ENCODE measurements at regions not wholly inside any gene's neighbourhood (a gene's known extent, or its start where the extent isn't known, plus 50 kb on each side); places are given as distances from the start of the nearest gene placed in this dataset.

GRCh38 chr1:58395355-58395754 is 151.2 kb downstream of the OMA1 start:
- TF ChIP-seq EZH2 (IDR thresholded peaks at IDR 0.05; ENCODE audit: borderline replicate concordance, low read depth, low read length, severe bottlenecking) (no peak), CTCF (IDR thresholded peaks at IDR 0.05; ENCODE audit: borderline replicate concordance, extremely low read depth, low read length, poor library complexity, severe bottlenecking) (no peak)

All from DND-41 (cell line).